GM19324 (cell line): ENCODE measurements at regions not wholly inside any gene's neighbourhood (a gene's known extent, or its start where the extent isn't known, plus 50 kb on each side); places are given as distances from the start of the nearest gene placed in this dataset.
"Not testable (repeated sequence)": the region's sequence is repeated elsewhere in the genome, so short reads cannot be mapped to it uniquely, and the experiment has no call there.

Experiments used
- ATAC-seq: cut with Tn5 transposase; IDR thresholded peaks from one replicate; pipeline ENCODE4 v1.9.1; 2021; ENCODE audit warnings: mild to moderate bottlenecking, moderate library complexity; ENCODE audit not compliant: unreplicated experiment, low FRiP score

DNA sequence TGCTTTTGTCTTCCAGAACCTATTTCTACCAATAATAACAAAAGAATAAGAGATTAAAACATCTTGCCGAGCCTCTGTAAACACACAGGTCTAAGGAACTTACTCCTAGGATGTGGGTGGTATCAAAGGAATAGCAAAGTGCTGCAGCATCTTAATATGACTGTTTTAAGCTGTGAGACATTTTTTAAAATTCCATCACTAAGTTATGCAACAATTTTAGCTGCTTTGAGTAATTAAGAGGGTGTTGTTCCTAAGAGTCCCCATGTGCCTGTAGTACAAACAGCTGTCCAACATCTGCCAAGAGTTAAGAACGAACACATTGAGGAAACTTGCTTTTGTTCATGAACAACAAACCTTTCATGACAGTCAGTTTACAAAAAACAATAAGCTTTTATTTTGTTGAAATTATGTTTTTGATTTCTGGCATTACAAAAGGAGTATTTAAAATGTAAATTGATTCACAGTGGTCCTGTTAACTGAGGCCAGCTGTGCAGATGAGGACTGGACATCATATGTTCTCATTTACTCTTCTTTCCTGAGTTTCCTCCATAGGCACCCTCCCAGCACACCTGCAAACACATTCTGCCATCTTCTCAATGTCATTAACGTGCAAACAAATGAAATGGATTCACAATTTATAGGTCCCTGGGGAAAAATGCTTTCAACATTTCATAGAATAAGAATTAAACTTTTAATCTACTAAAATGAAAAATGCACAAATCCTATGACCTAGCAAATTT, 337.3 kb upstream of the ARHGEF26 start:
- ATAC-seq = no peak

DNA sequence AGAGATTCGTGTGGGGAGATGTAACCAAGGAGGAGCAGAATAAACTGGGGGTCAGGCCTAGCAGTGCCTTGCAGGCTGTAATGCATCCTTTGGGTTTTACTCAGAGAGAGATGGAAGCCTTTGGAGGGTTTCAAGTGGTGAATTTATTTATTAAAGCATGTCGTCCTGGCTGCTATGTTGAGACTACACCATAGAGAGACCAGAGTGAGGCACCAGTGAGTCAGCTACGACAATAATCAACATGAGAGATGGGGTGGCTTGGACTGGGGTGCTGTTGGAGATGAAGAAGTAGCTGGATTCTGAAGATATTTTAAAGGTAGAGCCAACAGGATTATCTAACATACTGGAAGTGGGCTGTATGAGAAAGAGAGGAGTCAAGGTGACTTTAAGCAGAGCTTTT, 335.3 kb upstream of the ARHGEF26 start:
- no peak for ATAC-seq

GRCh38 chr3:153789380-153789779, 331.8 kb upstream of the ARHGEF26 start:
- ATAC-seq = no peak

DNA sequence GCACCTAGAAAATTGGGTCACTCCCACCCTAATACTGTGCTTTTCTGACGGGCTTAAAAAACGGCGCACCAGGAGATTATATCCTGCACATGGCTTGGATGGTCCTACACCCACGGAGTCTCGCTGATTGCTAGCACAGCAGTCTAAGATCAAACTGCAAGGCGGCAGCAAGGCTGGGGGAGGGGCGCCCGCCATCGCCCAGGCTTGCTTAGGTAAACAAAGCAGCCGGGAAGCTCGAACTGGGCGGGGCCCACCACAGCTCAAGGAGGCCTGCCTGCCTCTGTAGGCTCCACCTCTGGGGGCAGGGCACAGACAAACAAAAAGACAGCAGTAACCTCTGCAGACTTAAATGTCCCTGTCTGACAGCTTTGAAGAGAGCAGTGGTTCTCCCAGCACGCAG, 324.1 kb upstream of the ARHGEF26 start:
- ATAC-seq = not testable (repeated sequence)

DNA sequence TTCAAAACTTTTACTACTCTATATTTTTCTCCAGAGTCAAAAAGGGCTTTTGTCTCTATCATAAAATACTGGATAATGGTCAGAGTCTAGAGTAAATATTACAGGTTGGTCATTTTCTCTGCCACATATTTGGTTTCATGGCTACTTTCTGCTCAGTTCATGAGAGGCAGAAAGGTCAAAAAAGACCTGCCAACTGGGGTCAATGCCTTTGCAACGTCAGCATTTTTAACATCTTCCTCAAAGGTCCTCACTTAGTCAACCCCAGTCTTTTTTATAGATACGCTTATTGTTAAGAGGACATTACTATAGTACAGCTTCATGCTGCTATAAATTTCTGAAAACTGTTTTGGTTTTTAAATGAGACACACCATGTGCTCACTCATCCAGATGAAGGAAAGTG, 312.1 kb upstream of the ARHGEF26 start:
- no peak for ATAC-seq

- no peak for ATAC-seq
These were observed 302.9 kb upstream of the ARHGEF26 start for GRCh38 chr3:153818338-153818737.

DNA sequence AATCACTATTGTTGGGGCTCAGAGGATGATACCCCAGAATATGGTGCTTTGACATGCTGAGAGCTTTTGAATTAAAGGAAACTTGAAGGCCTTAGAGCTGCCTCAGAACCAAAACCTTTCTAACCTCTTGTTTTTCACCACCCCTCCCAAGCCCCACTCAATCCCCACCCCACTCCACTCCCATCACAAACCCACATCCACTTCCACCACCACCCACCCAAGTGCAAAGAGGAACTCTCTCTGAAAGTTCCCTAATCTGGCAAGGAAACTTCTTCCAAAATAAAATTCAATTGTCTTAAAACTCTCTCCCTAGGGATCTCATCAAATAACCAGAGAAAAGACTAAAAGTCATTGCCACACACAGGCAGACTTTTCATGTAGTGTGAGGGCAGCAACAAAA, 301.2 kb upstream of the ARHGEF26 start:
- no peak for ATAC-seq

DNA sequence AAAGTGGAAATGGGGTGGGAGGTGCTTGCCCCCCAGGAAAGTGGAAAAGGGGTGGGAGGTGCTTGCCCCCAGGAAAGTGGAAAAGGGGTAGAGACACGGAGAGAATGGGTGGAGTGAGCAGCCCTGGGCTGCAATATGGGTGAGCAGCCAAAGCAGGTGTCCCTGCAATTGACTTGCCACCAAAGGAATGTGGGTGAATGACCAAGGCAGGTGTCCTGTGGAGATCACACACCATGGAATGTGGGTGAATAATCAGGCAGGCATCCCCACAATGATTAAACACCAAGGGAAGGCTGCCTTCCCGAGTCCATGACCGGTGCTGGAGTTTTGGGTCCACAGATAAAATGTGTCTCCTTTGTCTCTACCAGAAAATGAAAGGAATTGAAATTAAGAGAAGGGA, 292.8 kb upstream of the ARHGEF26 start:
- ATAC-seq = not testable (repeated sequence)

DNA sequence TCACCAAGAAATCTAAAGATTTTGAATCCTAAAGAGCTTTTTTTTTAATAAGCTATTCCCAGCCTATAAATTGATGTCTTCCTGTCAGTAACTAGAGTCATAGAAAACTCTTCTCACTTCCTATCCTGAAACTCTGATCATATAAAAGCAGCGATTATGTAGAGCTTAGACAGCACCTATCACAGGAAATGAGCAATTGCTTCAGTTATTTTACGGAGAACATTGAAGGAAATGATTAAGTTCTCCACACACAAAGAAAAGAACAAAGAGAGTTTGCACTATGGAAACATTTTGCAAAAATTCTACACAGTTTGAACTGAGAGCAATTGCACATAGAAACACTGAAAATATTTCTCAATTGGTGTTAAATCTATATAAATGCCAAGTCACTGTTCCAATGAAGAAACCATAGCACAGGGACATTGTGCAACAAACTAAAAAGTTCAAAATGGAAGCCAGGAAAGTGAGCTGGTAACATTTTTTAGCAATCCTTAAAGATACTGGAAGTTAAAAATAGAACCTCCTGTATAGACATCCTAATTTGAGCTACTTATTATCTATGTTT, 291.5 kb upstream of the ARHGEF26 start:
- no peak for ATAC-seq

GRCh38 chr3:153830552-153830951, 290.6 kb upstream of the ARHGEF26 start:
- no peak for ATAC-seq

GRCh38 chr3:153835540-153835939, 285.6 kb upstream of the ARHGEF26 start:
- no peak for ATAC-seq

GRCh38 chr3:153840487-153840886, 280.7 kb upstream of the ARHGEF26 start:
- ATAC-seq = no peak

DNA sequence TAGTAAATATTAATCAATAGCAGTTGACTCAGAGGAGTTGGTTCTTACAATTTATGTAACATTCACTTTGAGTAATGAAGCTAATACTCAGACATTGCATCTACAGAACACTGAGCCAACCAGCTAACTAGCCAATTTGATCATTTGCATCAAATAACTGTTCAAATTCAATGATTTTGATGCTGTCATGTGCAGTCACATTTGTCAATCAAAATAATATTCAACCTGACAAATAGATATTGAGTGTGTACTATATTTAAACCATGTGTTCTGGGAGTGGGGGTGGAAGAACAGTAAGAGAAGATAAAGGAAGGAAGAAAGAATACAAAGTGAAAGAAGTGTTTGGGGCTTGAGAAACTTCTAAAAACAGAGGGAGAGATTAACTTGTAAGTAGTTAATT, 277.2 kb upstream of the ARHGEF26 start:
- no peak for ATAC-seq

DNA sequence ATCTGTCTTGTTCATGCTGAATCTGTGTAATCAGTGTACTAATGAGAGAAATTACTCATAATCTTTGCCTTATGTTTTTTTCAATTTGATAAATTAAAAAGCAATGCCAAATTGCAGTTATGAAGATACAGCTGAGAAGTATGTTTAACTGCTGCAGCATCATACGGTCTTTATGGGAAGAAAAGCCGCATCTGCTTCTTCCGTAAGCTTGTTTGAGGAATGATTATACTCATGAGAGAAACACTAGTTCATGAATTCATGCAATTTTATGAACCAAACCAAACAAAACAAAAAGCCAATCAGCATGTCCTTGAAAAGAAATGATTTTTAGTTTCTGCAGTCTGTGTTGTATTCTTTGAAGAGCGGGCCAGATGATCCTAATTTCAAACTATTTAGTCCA, 275.9 kb upstream of the ARHGEF26 start:
- ATAC-seq = no peak

DNA sequence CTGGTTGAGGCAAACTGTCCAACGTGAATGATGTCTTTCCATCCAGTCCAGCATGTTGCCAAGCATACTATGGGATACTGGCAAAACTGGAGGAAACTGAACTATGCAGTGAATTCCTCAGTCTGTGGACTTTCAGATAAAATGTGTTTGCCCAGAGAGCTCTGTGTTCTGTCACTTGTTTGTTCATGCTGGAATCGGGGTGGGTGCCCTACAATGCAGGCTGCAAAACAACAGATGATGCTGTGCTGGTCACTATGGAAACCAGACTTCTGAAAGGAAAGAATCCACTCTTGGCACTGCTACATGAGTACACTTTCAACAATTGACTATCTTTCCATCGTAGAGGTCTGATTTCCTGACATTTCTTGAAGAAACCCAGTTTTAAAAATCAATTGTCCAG, 272.5 kb upstream of the ARHGEF26 start:
- ATAC-seq = no peak

DNA sequence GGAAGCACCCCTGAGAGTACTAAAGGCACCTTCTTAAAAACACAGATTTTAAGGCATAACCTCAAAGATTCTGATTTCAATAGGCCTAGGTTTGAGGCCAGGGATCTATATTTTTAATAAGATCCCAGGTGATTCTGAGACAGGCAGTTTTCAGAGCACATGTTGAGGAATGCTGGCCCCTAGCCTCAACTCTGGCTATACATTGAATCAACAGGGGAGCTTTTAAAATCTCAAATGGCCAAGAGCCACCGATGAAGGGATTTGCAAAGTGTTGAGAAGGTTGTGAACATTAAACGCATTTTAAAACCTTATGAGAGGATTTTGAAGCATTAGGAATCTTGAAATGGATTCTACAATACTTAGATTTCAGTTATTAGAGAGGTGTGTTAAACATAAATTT, 268.8 kb upstream of the ARHGEF26 start:
- no peak for ATAC-seq

- ATAC-seq = no peak
These were observed 268.0 kb upstream of the ARHGEF26 start for GRCh38 chr3:153853163-153853562.

DNA sequence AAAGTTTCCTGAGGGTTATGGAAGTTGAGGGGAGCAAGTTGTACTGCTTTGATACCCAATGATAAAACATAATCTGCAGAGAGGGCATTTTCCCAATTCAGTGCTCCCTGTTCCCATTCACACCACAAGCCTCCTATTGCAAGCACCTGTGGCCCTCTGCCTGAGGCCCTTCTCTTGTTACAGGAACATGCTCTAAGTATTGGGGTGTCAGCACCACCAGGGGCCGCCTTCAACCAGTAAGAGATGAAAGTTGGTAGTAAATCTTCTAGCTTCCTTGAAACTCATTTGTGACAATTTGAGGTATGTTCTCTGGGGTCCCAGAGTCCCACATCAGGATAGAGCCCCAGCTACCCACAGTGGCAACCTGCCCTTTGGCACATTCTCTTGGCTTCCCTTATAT, 265.4 kb upstream of the ARHGEF26 start:
- peak; percentile 96 for ATAC-seq

DNA sequence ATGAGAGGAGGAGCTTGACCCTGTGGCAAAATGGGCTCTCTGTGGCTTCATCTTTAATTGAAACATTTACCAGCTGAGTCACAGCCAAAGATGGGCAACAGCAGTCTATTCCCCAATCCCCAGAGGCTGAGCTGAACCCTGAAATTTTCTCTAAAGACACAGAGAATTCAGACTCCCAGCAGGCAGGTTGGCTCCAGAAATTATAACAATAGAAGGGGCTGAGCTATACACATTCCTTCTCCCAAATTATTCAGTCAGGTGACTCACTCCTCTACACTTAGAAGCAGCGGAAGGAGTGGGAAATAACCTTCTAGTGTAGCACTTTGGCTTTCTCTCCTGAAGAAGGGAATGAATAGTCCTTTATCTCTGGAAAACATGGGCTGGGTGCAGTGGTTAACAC, 264.3 kb upstream of the ARHGEF26 start:
- no peak for ATAC-seq

DNA sequence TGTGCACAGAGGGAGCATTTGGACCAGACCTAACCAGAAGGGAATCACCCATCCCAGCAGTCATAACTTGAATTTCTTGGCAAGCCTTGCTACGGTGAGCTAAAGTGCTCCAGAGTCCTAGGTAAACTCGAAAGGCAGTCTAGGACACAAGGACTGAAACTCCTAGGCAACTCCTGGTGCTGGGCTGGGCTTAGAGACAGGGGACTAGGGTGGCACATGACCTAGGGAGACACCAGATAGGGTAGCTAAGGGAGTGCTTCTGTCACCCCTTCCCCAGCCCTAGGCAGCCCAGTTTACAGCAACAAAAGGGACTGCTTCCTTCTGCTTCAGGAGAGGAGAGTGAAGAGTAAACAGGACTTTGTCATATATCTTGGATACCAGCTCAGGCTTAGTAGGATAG, 256.4 kb upstream of the ARHGEF26 start:
- no peak for ATAC-seq

DNA sequence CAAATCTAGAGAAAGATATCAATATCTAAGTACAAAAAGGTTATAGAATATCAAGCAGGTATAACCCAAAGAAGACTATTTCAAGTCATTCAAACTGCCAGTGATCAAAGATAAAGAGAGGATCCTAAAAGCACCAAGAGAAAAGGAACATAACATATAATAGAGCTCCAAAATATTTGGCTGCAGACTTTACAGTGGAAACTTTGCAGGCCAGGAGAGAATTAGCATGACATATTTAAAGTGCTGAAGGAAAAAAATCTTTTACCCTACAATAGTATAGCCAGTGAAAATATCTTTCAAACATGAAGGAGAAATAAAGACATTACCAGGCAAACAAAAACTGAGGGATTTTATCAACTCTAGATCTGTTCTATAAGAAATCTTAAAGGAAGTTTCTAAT, 254.3 kb upstream of the ARHGEF26 start:
- no peak for ATAC-seq

DNA sequence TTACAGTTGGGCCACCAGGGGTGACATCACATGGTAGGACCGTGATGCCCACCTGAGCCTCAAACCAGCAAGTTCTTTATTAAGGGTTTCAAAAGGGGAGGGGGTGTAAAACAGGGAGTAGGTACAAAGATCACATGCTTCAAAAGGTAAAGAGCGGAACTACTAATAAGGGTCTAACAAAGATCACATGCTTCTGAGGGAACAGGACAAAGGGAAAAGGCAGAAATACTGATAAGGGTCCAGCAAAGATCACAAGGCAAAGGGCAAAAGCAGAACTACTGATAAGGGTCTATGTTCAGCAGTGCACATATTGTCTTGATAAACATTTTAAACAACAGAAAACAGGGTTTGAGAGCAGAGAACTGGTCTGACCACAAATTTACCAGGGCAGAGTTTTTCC, 246.8 kb upstream of the ARHGEF26 start:
- not testable (repeated sequence) for ATAC-seq

DNA sequence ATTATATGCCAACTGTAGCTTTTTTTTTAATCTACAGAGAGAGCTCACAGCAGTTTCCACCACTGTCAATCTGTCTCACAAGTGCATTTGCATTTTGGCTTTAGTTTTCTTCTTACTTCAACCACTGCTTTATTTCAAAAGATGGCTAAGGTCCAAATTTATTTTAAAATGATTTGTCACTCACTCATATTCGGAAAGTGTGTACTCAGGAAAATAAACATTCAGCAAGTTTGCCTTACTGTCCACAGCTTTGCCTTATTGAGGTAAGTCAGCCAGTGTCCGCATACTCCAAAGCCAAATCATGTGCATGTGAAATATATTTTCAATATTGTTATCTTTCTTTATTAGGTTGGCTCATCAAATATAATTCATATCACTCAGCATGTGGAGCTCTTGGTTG, 240.7 kb upstream of the ARHGEF26 start:
- ATAC-seq = no peak
